ENCODE measurements at regions not wholly inside any gene's neighbourhood (a gene's known extent, or its start where the extent isn't known, plus 50 kb on each side); places are given as distances from the start of the nearest gene placed in this dataset.

DNA sequence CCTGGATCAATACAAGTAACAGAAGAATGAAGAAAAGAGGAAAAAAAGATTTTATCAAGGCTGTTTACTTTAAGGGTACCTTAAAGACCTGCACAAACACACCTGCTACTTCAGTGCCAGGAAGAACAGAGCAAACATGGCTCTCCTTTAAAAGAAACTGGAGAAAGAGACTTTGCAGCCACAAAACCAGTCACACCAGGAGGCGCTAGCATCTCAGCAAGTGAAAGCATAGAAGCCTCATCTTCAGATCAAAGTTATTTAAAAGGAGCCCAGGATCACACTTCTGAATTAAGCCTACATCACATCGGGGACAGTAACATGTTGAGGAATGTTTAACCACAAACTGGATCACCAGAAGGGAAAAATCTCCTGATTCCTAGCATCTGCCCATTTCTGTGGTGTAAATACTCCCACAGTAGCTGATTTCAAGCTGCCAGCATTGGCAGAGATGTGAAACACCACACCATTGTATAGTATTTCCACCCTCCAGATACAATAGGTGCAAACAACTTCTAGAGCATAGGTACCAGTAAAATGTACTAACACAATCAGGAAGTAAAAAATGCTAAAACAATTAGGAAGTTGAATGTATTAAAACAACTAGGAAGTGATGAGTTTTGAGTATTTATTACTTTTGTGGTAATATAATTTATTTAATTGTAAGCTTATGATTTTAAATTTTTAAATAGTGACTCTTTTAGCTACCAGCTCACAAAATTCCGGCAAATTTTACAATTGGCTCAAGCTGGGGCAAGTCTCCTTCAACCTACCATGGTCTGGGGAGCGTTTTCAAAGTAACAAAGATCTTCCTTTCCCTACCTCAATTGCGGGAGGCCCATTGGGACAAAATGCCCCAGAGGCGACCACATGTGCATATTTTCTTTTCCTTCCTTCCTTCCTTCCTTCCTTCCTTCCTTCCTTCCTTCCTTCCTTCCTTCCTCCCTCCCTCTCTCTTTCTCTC lies 105.3 kb upstream of the CLDN14 start:
- TF ChIP-seq, protein P1, sequence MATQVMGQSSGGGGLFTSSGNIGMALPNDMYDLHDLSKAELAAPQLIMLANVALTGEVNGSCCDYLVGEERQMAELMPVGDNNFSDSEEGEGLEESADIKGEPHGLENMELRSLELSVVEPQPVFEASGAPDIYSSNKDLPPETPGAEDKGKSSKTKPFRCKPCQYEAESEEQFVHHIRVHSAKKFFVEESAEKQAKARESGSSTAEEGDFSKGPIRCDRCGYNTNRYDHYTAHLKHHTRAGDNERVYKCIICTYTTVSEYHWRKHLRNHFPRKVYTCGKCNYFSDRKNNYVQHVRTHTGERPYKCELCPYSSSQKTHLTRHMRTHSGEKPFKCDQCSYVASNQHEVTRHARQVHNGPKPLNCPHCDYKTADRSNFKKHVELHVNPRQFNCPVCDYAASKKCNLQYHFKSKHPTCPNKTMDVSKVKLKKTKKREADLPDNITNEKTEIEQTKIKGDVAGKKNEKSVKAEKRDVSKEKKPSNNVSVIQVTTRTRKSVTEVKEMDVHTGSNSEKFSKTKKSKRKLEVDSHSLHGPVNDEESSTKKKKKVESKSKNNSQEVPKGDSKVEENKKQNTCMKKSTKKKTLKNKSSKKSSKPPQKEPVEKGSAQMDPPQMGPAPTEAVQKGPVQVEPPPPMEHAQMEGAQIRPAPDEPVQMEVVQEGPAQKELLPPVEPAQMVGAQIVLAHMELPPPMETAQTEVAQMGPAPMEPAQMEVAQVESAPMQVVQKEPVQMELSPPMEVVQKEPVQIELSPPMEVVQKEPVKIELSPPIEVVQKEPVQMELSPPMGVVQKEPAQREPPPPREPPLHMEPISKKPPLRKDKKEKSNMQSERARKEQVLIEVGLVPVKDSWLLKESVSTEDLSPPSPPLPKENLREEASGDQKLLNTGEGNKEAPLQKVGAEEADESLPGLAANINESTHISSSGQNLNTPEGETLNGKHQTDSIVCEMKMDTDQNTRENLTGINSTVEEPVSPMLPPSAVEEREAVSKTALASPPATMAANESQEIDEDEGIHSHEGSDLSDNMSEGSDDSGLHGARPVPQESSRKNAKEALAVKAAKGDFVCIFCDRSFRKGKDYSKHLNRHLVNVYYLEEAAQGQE (IDR thresholded peaks at IDR 0.05; ENCODE audit: low read depth) = no peak
- TF ChIP-seq, protein P2, sequence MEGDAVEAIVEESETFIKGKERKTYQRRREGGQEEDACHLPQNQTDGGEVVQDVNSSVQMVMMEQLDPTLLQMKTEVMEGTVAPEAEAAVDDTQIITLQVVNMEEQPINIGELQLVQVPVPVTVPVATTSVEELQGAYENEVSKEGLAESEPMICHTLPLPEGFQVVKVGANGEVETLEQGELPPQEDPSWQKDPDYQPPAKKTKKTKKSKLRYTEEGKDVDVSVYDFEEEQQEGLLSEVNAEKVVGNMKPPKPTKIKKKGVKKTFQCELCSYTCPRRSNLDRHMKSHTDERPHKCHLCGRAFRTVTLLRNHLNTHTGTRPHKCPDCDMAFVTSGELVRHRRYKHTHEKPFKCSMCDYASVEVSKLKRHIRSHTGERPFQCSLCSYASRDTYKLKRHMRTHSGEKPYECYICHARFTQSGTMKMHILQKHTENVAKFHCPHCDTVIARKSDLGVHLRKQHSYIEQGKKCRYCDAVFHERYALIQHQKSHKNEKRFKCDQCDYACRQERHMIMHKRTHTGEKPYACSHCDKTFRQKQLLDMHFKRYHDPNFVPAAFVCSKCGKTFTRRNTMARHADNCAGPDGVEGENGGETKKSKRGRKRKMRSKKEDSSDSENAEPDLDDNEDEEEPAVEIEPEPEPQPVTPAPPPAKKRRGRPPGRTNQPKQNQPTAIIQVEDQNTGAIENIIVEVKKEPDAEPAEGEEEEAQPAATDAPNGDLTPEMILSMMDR (IDR thresholded peaks at IDR 0.05 in 2 of 3, conservative IDR thresholded peaks at IDR 0.05 in 1 of 3; ENCODE audit: borderline replicate concordance in 1 of 3, insufficient read depth in 1 of 3, low read depth in 2 of 3, low read length in 2 of 3) = peak; percentile 16 to 49 (median 29); a peak in 4 of 6 replicates
- peak; percentile 34; the same call in 1 of the 2 replicates for TF ChIP-seq RAD21 (IDR thresholded peaks at IDR 0.05; ENCODE audit: low read depth)
- TF ChIP-seq POLR2A (IDR thresholded peaks at IDR 0.05; ENCODE audit: borderline replicate concordance, extremely low read depth, insufficient read depth, insufficient read length) = no peak
- TF ChIP-seq ZNF274 (IDR thresholded peaks at IDR 0.05; ENCODE audit: low read depth, low read length) = no peak
- no peak for TF ChIP-seq JUND (IDR thresholded peaks at IDR 0.05)
- TF ChIP-seq POLR2AphosphoS5 (IDR thresholded peaks at IDR 0.05; ENCODE audit: low read depth, low read length) = no peak
